ENCODE measurements at regions not wholly inside any gene's neighbourhood (a gene's known extent, or its start where the extent isn't known, plus 50 kb on each side); places are given as distances from the start of the nearest gene placed in this dataset.
A peak's percentile ranks its signal among the peaks of the same experiment; 100 is the strongest.

DNA sequence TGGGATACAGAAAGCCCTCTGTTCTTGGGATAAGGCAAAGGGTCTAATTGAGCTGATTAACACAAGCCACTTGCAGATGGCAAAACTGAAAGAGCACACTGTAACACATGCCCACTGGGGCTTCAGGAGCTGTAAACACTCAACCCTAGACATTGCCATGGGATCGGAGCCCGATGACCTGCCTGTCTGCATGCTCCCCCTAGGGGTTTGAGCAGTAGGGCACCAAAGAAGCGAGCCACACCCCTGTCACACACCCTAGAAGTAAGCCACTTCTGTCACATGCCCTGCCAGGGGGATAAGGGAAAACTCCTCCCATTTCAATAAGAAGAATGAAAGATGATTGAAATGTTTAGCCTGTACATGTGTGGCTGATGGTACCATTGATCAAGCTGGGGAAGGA, 81.3 kb upstream of the IRX6 start:
- no peak for DNase-seq

DNA sequence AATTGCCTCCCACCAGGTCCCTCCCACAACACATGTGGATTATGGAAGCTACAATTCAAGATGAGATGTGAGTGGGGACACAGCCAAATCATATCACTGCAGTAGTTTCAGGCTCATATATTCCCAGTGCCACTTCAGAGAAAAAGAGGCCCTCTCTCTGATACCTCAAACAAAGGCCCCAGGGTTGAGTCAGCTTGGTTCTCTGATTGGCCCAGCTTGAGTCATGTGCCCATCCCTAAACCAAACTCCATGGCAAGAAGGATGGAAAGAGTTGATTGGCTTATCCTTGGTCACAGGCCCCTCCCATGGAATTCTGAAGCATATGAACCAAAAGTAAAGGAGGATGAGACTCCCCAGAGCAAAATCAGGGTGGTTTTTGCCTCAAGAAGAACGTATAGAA, 75.9 kb upstream of the IRX6 start:
- DNase-seq: no peak

DNA sequence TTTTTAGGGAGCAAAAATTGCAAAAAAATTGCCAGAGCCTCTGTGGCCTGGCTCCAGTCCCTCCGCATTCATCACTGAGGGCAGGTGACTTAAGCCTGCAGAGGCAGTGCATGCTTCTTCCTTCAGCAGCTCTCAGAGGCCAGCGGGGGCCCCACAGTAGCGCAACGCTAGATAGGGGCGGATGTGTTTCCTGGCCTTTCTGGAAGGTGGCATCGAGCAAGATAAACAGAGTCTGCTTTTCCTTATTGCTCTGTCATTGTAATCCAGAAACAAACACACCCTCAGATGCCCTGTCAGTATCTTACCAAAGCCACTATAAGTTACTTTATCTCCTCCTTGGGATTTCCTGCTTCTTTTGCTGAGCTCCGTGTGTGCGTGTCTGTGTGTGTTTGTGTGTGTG, 75.5 kb upstream of the IRX6 start:
- DNase-seq: no peak

DNA sequence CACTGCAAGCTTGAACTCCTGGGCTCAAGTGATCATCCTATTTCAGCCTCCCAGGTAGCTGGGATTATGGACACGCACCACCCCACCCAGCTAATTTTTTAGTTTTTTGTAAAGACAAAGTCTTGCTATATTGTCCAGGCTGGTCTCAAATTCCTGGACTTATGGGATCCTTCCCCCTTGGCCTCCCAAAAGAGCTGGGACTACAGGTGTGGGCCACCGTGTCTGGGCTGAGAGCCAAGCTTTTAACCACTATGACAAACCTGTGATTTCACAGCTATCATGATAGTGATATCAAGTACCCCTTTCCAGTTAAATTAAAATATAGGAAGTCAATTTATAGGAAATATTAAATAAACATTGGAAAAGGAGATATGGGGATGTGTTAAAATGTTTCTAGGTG, 74.6 kb upstream of the IRX6 start:
- DNase-seq: no peak

DNA sequence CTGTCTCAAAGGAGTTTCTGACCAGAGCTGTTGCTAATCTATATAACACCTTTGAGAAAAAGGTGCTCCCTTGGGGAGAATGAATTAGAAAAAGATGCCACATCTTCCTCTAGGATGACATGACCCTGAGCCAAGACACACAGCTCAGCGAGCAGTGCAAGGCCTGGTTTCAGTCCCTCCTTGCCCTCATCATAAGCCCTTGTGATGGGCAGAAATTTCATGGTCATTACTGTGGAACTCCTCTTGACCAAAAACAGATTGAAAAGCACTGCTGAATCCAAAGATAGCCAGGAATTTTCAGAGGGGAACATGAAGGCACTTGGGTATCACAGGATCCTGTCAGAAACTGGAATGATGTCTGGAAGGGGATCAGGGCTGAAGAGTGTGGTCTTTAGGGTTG, 74.1 kb upstream of the IRX6 start:
- no peak for DNase-seq

DNA sequence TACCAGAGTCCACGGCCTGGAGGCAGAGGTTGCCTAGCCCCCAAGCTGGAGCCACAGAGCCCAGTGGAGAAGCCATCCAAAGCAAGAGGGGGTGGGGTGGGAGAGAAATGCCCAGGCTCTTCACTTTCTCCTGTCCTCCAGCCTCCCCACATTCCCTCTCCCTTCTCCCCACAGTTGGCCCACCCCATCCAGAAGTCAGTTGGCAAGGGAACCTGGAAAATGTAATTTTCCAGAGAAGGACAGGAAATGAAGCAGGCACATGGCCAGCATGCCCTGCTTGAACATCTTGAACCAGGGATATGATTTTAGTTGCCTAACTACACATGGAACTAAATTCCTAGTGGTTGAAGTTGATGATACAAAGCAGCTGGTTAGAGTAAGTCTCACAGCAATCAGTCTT, 73.3 kb upstream of the IRX6 start:
- DNase-seq: no peak

DNA sequence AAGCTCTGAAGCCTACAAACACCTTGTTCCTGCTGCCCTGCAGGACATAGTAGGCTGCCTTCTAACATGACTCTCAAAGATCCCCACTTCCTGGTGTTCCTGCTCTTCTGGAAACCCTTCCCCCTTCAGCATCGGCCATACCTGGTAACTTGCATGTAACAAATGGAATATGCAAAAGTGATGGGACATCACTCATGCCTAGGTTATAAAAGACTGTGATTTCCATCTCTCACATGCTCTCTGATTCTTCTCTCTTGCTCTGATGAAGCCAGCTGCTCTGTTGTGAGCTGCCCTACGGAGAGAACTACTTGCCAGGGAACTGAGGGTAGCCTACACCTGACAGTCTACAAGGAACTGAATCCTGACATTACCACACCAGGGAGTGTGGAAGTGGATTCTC, 72.9 kb upstream of the IRX6 start:
- DNase-seq: no peak

DNA sequence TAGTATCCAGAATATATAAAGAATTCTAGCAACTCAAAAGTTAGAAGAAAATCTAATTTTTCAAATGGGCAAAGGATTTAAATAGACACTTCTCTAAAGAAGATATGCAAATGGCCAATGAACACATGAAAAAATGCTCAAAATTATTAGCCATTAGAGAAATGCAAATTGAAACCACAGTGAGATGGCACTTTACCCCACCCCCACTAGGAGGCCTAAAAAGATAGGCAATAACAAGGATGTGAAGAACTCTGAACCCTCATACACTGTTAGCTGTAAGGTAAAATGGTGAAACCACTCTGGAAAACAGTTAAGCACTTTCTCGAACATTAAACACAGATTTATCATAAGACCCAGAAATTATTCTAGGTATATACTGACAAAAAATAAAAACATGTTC, 71.4 kb upstream of the IRX6 start:
- no peak for DNase-seq

DNA sequence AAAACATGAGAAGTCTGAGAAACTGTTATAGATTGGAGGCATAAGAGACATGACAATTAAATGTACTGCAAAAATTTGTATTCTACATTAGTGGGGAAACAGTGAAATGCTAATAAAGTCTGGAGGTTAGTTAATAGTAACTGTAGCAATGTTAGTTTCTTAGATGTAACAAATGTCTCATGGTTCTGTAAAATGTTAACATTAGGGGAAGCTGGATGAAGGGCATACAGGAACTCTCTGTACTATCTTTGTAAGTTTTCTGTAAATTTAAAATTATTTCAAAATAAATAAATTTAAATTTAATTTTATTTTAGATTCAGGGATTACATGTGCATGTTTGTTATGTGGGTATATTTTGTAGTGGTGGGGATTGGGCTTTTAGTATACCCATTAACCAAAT, 70.0 kb upstream of the IRX6 start:
- DNase-seq: no peak

DNA sequence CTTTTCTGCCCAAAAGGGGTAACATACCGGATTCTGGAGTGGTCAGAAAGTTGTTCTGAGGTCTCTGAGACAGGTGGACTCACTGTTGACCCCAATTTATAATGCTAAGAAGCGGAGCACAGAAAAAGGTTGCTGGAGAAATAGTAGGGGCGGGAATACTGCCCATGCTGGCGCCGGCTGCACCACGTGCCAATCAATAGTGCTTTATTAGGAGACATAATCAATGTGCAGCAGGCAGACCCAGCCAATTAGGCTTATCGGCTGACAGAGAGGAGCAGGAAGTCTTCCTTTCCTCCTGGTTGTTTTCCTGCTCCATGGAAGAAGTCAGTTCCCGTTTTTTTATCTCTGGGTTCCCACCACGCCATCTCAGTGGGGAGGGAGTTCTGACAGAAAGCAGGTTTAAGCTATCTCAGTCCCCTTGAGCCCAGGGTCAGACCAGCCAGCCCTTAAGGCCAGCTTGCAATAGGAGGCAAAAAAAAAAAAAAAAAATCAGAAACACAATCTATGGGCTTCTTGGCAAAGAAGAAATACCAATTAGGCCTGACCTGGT, 68.2 kb upstream of the IRX6 start:
- DNase-seq: no peak

DNA sequence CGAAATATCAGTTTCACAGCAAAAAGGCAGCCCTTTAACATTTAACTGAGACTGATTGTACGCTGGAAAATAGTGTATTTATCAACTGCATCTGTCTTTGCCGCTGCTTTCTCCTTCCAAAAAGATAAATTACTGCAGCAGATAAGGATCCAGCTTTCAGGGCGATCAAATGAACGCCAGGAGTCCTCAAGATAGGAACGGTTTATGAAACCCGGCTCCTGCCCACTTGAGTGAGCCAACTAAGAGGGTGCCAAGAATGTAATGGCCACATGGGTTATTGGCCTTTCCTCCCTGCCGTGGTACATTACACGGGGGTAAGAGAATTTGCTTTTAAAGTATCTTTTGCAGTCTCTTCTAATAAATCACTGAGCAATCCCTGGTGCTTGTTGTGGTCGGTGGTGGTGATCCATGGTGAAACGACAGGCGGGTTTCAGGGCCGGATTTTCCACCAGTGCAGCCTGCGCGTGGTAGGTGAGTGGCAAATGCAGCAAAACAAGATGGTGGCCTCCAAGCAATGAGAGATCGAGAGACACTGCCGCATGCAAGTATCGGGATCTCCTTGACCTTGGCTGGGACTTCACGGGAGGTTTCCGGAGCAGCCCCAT, 67.5 kb upstream of the IRX6 start:
- no peak for DNase-seq

DNA sequence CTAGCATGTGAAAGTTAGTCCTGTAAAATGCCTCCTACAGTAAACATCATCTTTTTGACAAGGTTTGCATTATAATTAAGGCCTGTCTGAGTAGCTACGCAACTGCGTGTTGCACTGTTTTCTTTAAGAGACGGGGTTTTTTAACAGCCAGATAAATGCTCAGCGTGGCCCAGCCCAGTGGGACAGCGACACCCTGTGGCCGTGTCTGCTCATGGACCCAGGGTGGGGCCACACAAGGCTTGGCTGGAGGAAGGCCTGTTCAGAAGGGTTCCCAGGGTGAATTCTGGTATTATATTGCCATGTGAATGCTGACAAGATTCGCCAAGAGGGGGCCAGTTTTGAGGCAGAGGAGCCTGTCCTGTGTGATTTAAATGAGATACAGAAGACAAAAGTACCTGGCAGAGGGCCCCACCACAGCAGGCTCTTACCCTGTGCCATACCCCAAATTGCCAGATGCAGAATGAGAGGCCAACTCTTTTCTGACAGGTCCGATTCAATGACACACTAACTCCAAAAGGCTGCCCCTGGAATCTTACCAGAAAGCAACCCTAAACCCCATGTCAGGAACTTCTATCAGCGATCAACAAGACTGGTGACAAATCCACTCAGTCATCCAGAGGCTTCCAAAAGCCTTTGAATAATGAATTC, 65.9 kb upstream of the IRX6 start:
- peak; percentile 71 for DNase-seq

DNA sequence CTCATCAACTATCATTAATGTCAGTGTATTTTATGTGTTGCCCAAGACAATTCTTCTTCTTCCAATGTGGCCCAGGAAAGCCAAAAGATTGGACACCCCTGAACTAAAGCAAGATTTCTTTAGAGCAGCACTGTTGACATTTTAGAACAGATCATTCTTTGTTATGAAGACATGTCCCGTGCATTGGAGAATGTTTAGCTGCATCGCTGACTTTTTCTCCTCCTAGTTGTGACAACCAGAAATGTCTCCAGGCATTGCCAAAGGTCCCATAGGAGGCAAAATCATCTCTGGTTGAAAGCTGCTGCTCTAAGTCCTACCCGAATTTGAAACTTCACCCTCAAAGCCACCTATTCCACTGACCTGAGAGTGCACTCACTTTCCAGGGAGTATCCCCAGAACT, 62.7 kb upstream of the IRX6 start:
- no peak for DNase-seq

DNA sequence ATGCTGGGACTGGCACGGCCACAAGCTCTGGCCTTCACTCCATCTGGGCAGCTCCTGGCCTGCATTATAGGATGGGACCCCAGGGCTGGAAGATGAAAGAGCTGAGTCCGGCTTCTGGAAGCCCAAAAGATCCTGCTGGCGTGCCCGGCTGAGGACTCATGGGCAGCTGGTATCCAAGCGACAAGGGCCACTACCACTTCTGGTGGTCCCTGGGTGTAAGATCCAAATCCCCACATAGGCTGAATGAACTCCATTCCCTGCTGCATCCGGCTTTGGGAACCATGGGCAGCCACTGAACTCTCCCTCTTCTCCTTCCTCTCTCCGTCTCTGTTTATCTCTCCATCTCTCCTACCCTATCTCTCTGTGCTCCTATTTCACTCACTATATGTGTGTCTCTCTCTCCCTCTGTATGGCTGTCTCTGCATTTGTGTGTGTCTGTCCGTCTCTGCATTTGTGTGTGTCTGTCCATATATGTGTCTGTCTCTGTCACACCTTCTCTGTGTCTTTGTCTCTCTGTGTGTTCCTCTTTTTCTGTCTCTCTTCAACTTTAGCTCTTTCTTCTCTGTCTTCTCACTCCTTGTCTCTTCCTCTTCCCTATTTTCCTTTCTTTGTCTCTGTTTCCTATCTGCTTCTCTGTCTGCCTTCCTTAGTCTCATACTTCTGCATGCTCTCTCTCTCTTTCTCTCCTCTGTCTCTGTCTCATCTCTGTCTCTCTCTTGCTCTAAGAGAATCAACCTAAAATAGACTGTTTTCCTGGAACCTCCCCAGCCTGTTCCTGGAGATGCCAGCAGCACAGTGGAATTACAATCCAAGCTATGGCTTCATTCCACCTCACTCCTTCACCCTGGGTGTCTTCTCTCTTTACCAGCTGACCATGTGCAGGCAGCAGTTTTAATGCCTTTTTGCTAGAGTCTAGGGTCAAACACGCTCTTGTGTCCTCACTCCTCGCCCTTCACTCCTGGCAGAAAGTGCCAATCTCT, 60.4 kb upstream of the IRX6 start:
- no peak for DNase-seq

DNA sequence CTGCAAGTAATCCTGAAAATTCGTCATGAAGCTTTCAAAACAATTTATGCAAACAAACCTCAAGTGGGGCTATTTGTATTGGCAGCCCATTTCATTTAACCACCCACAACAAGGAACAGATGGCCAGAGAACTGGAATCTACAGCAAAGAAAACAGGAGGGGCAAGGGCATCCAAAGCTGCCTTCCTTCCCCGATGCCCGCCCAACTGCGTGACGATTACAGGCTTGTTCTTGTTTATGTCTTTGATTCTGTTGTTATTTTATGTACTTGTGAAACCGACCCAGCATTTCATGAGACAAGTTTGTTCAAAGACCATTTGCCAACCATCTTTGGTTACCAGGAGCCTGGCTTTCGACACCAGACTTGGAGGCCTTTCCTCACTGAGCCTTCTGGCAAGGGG, 59.1 kb upstream of the IRX6 start:
- no peak for DNase-seq

DNA sequence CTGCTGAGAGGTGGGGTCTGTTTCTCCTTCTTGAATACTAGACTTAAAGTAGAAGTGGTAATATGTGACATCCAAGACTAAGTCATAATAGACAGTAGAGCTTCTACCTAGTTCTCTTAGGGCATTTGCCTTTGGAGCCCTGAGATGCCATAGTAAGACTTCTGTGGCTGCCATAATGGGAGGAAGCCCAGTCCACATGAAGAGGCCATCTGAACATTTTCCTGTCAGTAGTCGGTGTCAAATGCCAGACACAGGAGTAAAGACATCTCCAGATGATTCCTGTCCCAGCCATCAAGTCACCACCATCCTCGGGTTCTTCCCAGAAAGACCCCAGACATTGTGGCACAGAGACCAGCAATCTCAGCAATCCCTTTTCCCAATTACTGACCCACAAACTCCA, 58.1 kb upstream of the IRX6 start:
- DNase-seq: no peak

DNA sequence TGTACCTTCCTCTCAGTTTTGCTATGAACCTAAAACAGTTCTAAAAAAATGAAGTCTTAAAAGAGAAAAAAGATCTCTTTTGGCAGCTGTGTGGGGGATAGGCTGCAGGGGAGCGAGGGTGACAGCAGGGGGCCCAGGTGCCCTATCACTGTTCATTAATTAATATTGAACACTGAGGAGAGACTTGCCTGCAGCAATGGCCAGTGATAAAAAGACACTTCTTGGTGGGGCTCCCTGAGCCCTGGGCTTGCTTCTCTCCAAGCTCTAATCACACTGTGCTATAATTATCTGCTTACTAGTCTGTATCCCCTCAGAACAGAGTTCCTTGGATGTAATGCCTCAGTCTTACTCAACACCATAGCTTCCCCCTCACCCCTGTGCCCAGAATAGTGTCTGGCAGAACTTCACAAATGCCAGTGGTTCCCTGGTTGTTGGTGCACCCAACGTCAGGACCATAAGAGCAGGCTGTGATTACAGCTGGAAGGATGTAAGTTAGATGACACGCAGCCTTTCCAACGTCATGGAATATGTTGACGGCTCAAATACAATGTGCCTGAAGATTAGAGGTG, 52.0 kb upstream of the IRX6 start:
- no peak for DNase-seq

DNA sequence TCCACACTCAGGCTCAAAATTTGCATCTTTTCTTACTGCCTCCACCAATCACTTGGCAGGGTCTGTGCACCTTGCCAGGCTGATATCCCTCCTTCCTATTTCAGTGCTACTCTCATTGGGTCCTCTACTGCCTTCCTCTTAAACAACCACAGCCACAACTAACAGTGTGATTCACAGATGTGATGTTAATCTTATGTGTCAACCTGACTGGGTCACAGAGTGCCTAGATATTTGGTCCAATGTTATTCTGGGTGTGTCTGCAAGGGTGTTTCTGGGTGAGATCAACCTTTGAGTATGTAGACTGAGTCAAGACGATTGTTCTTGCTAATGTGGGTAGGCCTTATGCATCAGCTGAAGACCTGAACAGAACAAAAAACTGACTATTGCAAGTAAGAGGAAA, 51.3 kb upstream of the IRX6 start:
- DNase-seq: no peak

DNA sequence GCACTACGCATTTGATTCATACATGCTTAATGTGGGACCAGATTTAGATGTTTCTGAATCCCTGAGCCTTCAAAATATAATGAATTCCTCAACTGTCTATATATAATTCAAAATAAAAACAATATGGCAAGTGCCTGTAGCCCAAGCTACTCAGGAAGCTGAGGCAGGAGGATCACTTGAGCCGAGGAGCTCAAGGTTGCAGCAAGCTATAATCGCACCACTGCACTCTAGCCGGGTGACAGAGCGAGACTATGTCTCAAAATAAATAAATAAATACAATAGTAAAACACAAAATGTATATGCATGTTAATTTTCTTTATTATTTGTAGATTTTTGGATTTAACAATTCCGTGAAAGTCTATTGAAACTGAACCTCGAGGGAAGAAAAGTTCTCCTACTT, 50.6 kb upstream of the IRX6 start:
- no peak for DNase-seq

DNA sequence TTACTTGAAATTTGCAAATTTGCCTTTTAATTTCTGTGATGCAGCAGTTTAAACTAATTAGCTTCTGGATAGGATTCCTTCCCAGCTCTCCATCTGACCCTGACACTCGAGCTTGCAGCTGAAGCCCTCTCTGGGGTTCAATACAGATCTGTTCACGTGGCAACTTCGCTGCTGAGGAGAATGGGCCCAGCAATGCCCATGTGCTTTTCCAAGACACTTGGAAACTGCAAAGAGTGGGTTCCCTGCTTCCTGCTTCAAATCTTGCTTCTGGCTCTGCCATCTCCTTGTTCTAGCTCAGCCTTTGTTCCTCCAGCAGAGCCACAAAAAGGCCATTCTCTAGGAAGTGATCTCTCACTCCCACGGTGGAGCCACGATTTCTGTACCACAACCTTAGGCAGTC, 50.0 kb upstream of the IRX6 start:
- DNase-seq: no peak
